Skin of body (tissue), 1 donor: ENCODE measurements at regions not wholly inside any gene's neighbourhood (a gene's known extent, or its start where the extent isn't known, plus 50 kb on each side); places are given as distances from the start of the nearest gene placed in this dataset.
A peak's percentile ranks its signal among the peaks of the same experiment; 100 is the strongest.
"Not testable (repeated sequence)": the region's sequence is repeated elsewhere in the genome, so short reads cannot be mapped to it uniquely, and the experiment has no call there.

Experiments used
- DNase-seq: peaks from one replicate; lab custom pipeline; 2025; lab: John Stamatoyannopoulos, UW

GRCh38 chr17:33562792-33563191 lies 269.7 kb upstream of the ASIC2 start:
- DNase-seq: no peak

DNA sequence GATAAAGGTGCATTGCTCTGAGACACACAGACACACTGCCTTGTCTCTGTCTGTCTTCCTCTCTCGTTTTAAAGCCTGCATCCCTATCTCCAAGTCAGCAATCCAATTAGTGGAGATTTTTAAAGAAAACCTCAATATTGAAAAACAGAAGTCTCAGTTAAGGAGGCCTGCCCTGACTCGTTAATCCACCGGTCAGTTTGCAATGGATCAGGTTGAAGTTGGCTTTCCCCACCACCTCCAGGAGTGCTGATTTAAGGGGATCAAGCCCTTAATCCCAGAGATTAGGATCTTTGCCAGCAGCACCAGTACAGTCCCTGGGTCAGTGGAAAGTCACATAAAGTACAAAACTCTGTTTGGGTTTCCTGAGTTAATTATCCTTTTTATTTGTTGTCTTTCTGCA lies 271.1 kb upstream of the ASIC2 start:
- no peak for DNase-seq

GRCh38 chr17:33567223-33567622 lies 274.1 kb upstream of the ASIC2 start:
- DNase-seq: no peak

GRCh38 chr17:33572615-33573014 lies 279.5 kb upstream of the ASIC2 start:
- no peak for DNase-seq

DNA sequence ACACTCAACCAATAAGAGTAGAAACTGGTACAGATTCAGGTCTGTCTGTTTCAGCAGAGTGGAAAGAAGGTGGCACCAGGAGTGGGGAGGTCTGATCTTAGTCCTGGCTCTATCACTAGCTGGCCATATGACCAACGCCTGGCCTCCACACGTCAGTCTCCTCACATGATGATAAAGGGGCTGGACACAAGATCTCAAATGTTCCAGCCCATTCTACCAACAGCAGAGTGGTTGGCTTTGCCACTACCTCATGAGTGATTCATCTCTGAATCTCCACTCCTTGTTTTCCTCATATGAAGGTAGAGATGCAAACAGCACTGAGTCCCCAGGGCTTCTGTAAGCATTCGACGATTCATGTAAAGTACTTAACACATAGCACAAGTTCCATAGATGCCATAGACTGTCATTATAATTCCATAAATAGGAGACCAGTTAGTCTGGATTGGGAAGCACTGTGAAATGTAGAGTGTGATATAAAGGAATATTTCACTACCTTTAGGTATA lies 281.9 kb upstream of the ASIC2 start:
- no peak for DNase-seq

- DNase-seq: not testable (repeated sequence)
Observed at GRCh38 chr17:33579740-33580139, 286.6 kb upstream of the ASIC2 start.

DNA sequence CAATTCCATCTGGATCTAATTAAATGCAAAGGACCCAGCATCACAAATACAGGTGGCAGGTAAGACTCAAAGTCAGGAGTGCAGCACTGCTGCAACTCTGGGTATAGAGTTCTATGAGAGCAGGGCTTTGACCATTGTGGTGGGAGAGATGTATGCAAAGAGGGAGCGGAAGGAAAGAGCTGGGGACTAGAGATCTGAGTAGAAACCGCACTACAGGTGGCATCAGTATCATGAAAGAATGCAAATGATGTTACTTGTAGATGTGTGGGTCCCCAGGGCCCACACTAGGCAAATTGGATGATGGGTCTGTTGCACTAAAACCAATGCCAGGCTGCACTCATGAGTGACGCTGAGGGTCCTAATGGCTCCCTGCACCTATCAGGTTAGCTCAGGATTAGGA lies 287.1 kb upstream of the ASIC2 start:
- no peak for DNase-seq

DNA sequence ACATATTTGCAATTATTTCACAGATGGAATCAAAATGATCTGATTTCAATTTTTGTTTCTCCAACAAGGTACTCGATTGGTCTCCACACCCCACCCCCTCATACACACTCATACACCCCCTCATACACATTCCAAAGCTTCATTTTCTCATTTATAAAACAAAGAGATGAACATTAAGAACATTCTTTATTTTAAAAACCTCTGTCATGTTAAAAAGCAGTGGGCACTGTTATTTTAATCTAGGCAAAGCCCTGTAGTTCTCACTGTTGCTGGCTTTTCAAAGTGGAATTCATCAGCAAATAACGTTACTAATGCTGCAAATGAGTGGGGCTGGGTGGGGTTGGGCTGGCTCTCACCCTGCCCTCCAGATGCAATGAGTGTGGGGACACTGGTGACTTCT lies 289.6 kb upstream of the ASIC2 start:
- DNase-seq: no peak

DNA sequence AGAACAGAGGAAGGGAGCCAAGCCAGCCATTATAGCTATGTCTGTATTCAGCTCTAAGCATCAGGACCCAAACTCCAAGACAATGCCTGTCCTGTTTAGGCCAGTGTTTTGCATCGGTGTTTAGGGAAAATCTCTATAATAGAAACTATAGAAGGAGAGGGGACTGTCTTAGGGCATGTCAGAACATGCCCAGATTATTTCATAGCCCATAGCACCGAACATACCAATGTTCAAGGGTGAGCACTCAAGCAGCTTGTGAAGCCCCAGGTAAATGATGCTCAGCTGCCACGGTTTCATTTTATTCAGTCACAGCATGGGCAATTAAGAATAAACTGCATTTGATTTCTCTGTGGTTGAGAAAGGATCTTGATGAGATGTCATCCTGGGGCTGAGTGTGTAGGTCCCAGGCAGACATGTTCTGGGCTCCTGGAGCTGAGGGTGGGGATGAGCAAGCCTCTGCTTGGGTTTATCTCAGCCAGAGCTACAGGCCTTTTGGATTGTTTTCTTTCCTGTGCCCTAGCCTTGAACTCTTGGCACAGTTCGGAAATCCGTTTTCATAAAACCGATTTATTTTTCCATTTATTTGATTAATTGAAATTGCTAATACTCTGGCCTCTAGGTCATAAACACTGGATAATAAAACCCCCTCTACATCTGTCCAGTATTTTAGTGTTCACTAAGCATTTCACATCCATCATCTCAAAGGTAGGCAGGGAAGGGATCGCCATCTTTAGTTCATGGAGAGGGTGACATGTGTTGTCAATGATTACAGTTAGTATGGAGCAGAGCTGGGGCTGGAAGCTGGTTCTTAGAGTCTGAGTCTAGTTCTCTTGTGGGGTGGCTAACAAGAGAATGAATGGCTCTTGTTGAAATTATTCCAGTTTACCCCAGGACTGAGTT lies 290.7 kb upstream of the ASIC2 start:
- no peak for DNase-seq

- DNase-seq: no peak
Observed at GRCh38 chr17:33593991-33594390, 300.9 kb upstream of the ASIC2 start.

GRCh38 chr17:33595828-33596227 lies 302.7 kb upstream of the ASIC2 start:
- peak; percentile 80 for DNase-seq

- DNase-seq: no peak
Observed at GRCh38 chr17:33596899-33597298, 303.8 kb upstream of the ASIC2 start.

- DNase-seq: no peak
Observed at GRCh38 chr17:33598797-33599196, 305.7 kb upstream of the ASIC2 start.

DNA sequence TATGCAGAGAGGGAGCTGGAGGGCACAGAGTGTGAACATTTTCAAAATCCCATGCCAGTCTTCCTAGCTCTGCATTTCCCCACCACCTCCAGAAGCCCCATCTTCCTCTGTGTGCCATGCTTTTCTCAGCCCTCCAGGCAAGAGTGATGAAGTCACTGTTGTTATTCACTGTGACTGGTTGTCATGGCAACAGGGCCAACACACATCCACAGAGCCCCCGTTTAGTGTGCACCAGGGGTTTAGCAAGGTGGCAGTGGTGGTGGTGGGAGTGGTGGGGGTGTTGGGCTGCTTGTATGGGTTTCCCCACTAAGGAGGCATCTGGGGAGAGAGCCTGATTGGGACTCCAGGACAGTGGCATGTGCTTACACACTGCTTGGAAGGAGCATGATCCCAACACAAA lies 309.9 kb upstream of the ASIC2 start:
- DNase-seq: no peak

GRCh38 chr17:33603789-33604188 lies 310.7 kb upstream of the ASIC2 start:
- DNase-seq: no peak

- no peak for DNase-seq
Observed at GRCh38 chr17:33611532-33611931, 318.4 kb upstream of the ASIC2 start.

- DNase-seq: no peak
Observed at GRCh38 chr17:33615861-33616260, 322.8 kb upstream of the ASIC2 start.

GRCh38 chr17:33623841-33624240 lies 330.7 kb upstream of the ASIC2 start:
- no peak for DNase-seq

- no peak for DNase-seq
Observed at GRCh38 chr17:33628500-33629346, 335.6 kb upstream of the ASIC2 start.

DNA sequence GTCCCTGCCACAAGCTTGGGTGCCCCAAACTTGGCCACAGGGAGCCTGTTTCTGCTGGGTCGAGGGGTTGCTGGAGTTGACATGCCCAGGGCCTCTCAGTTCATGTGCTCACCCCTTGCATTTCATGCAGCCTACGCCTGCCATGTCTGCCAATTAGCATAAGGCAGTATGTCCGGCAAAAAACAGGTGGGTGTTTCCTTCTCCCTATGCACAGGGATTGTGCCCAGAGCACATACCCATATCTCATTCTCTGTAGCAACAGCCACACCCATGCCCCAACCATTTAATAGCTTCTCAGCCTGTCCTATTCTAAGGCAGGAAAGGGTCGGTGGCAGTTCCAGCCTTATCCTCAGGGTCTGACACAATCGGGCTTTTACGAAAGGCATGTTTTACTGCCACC lies 340.4 kb upstream of the ASIC2 start:
- DNase-seq: no peak

DNA sequence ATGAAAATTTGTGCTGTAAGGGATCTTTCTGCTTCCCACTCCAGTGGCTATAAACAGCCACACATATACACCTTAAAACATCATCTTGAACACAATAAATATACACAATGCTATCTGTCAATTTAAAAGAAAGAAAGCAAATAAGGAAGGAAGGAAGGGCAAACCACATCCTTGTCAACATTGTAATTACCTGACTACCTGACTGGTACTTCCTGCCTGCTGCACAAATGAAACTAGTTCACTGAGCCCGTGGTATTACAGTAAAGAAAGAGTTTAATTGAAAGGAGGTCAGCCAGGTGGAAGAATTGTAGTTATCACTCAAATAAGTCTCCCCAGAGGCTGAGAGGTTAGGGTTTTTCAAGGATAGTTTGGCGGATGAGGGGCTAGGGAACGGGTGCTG lies 344.4 kb upstream of the ASIC2 start:
- no peak for DNase-seq

- DNase-seq: no peak
Observed at GRCh38 chr17:33639103-33639880, 346.2 kb upstream of the ASIC2 start.
